HepG2 (cell line): ENCODE measurements at regions not wholly inside any gene's neighbourhood (a gene's known extent, or its start where the extent isn't known, plus 50 kb on each side); places are given as distances from the start of the nearest gene placed in this dataset.

Source experiments
- ATAC-seq: fragments of 200-7000 bp; cut with Tn5 transposase; 3 replicates; pipeline ENCODE4 v1.9.1; 2020; ENCODE audit warnings: mild to moderate bottlenecking, moderate library complexity
- BruUV-seq: library from RNA; stranded (reverse); fragments of 400-500 nt; replicated peaks from 2 replicates; lab custom pipeline; 2021; lab: Mats Ljungman, UMichigan
- CTCF ChIA-PET: fragments of 300-600 bp; formaldehyde crosslinking; extraction: SDS; loops from one replicate; lab custom pipeline; 2021; ENCODE audit warnings: low total read pairs, inconsistent platforms, low intra/inter-chr PET ratio; lab: Yijun Ruan, JAX
- POLR2A ChIA-PET: fragments of 350-600 bp; sonication (Branson Sonifier 250); formaldehyde crosslinking; loops from one replicate; lab custom pipeline; 2020; ENCODE audit warnings: antibody characterized with exemption, inconsistent platforms; lab: Yijun Ruan, JAX
- DNase-seq: peaks from one replicate; pipeline ENCODE4 v3.0.0-alpha.2; 2015; ENCODE audit warnings: low spot score
- FAIRE-seq: peaks from 3 replicates; lab custom pipeline; 2011; peaks lifted over from hg19 to GRCh38; lab: Jason Lieb, UNC
- H2AFZ ChIP-seq: one replicate; pipeline ENCODE4 v1.6.1; 2011; ENCODE audit warnings: low read length, inconsistent platforms
- H3K27ac ChIP-seq: fragments of 300-600 bp; 3 replicates; pipeline ENCODE4 v1.8.0; 2011; ENCODE audit warnings: mixed run types, mild to moderate bottlenecking, mixed read lengths, low read length, inconsistent platforms; ENCODE audit not compliant: insufficient read depth; ENCODE audit errors: extremely low read length
- H3K27me3 ChIP-seq, 2 experiments: fragments of 200-600 bp in 1 of 2; 2 replicates in 1 of 2; 3 replicates in 1 of 2; pipeline versions ENCODE4 v1.6.0 to v1.8.0; 2011; ENCODE audit warnings: low read length in 2 of 2, mild to moderate bottlenecking in 2 of 2, moderate library complexity in 2 of 2, inconsistent platforms in 1 of 2; ENCODE audit not compliant: insufficient read depth in 2 of 2, control insufficient read depth in 1 of 2
- H3K36me3 ChIP-seq, 2 experiments: fragments of 200-600 bp in 1 of 2; replicated peaks in 1 of 2; 2 replicates in 1 of 2; 3 replicates in 1 of 2; pipeline versions ENCODE4 v1.5.1 to v1.8.0; 2011; ENCODE audit warnings: low read length in 2 of 2, inconsistent platforms in 1 of 2; ENCODE audit not compliant: insufficient read depth in 2 of 2, control insufficient read depth in 1 of 2
- H3K4me1 ChIP-seq: 2 replicates; pipeline ENCODE4 v1.5.1; 2012; ENCODE audit warnings: low read length, inconsistent platforms; ENCODE audit not compliant: insufficient read depth
- H3K4me2 ChIP-seq: 2 replicates; pipeline ENCODE4 v1.6.0; 2011; ENCODE audit warnings: low read depth, low read length, inconsistent platforms
- H3K4me3 ChIP-seq, 3 experiments: fragments of 200-600 bp in 1 of 3; sonication (generic), shearing (Covaris generic) in 1 of 3; replicated peaks in 1 of 3; 2 replicates each; pipeline ENCODE4 v1.5.1; 2011 to 2016; ENCODE audit warnings: low read length in 3 of 3, inconsistent platforms in 2 of 3, low read depth in 2 of 3, mild to moderate bottlenecking in 2 of 3, control low read depth in 1 of 3, mixed read lengths in 1 of 3; ENCODE audit not compliant: insufficient read depth in 1 of 3
- H3K79me2 ChIP-seq: one replicate; pipeline ENCODE4 v1.6.1; 2011; ENCODE audit warnings: low read length, inconsistent platforms; ENCODE audit not compliant: insufficient read depth
- H3K9ac ChIP-seq: 2 replicates; pipeline ENCODE4 v1.6.0; 2011; ENCODE audit warnings: mild to moderate bottlenecking, low read depth, low read length, inconsistent platforms; ENCODE audit not compliant: insufficient read depth
- H3K9me3 ChIP-seq: 2 replicates; pipeline ENCODE4 v1.5.1; 2012; ENCODE audit warnings: mild to moderate bottlenecking, low read length
- H4K20me1 ChIP-seq: 2 replicates; pipeline ENCODE4 v1.6.0; 2011; ENCODE audit warnings: inconsistent platforms, mild to moderate bottlenecking, low read length, moderate library complexity; ENCODE audit not compliant: insufficient read depth
- JUND ChIP-seq: sonication (generic); formaldehyde crosslinking; IDR thresholded peaks from 2 replicates; pipeline ENCODE4 v1.8.0; 2022; ENCODE audit warnings: mild to moderate bottlenecking, missing genetic modification reagents
- ZFYVE20 ChIP-seq: sonication (generic); formaldehyde crosslinking; IDR thresholded peaks from 2 replicates; pipeline ENCODE4 v1.8.0; 2023; ENCODE audit warnings: low read depth, mild to moderate bottlenecking, moderate library complexity, missing genetic modification reagents, borderline replicate concordance
- ZNF18 ChIP-seq: sonication (generic); formaldehyde crosslinking; IDR thresholded peaks from 2 replicates; pipeline ENCODE4 v1.8.0; 2022; ENCODE audit warnings: mild to moderate bottlenecking, missing genetic modification reagents; ENCODE audit not compliant: insufficient replicate concordance
- ZNF383 ChIP-seq: sonication (generic); formaldehyde crosslinking; IDR thresholded peaks from 2 replicates; pipeline ENCODE4 v1.4.0; 2020; ENCODE audit warnings: missing genetic modification reagents, mild to moderate bottlenecking, borderline replicate concordance
- WGBS: methylation state at CpG from one replicate; pipeline ENCODE4 v1.1.6; 2017; ENCODE audit warnings: low lambda C conversion rate; 5-methylcytosine and 5-hydroxymethylcytosine counted together
- in situ Hi-C: cut with HindIII; loops from 2 replicates; pipeline ENCODE4 v1.10.0; 2017; ENCODE audit warnings: low pct_unique_long_range_greater_than_20kb; ENCODE audit not compliant: extremely low pct_ligation_motif_present
- intact Hi-C: fragments of 100-400 bp; cut with micrococcal nuclease; formaldehyde crosslinking; loops from one replicate; pipeline ENCODE4 v1.10.0; 2022; ENCODE audit not compliant: unreplicated experiment
- TF ChIP-seq, protein P1 (sequence below): sonication (generic); formaldehyde crosslinking; IDR thresholded peaks from 2 replicates; pipeline ENCODE4 v1.4.0; 2020; ENCODE audit warnings: low read depth, mild to moderate bottlenecking, missing genetic modification reagents
- TF ChIP-seq, protein P2 (sequence below): sonication (generic); formaldehyde crosslinking; IDR thresholded peaks from 2 replicates; pipeline ENCODE4 v1.5.0; 2020; ENCODE audit warnings: missing genetic modification reagents

DNA sequence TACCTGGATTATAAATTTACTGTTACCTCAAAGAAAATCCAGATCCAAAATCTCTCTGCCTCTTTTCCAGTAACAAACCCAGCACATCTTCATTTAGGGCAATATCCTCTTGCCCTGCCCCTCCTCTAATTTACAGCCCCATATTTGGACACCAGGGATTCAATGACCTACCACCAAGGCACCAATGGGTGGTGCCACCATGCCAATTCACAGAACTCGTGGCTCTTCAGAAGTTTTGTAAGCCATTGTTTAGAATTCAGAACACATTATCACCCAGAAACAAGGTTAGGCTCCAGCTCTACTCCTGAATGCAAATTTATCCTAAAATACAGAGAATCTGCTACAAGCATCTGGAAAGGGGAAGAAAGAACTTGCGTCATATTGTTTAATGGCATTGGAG, 67.8 kb upstream of the SASH1 start (continued):
- no peak for TF ChIP-seq JUND

- BruUV-seq: no TSS peak
- Histone ChIP-seq H3K27me3 (peaks cover 0 to 26% of the 10 kb centered on the region in 2 experiments; a peak in 2 of 5 replicates), H3K9ac (no peak overlapping the region), H3K9me3 (no peaks in the 10 kb centered on the region), H4K20me1 (no peaks in the 10 kb centered on the region), H3K4me1 (no peaks in the 10 kb centered on the region), H3K4me2 (no peak overlapping the region), H3K27ac (no peak overlapping the region), H3K79me2 (no peaks in the 10 kb centered on the region), H3K36me3 (no peaks in the 10 kb centered on the region), H3K4me3 (no peak overlapping the region), H2AFZ (no peak overlapping the region)
- in situ Hi-C loops: no loop called here
- TF ChIP-seq ZNF383 (CRISPR knock-in tag) (no peak), ZFYVE20 (no peak), ZNF18 (CRISPR knock-in tag) (no peak)
- TF ChIP-seq, protein P1, sequence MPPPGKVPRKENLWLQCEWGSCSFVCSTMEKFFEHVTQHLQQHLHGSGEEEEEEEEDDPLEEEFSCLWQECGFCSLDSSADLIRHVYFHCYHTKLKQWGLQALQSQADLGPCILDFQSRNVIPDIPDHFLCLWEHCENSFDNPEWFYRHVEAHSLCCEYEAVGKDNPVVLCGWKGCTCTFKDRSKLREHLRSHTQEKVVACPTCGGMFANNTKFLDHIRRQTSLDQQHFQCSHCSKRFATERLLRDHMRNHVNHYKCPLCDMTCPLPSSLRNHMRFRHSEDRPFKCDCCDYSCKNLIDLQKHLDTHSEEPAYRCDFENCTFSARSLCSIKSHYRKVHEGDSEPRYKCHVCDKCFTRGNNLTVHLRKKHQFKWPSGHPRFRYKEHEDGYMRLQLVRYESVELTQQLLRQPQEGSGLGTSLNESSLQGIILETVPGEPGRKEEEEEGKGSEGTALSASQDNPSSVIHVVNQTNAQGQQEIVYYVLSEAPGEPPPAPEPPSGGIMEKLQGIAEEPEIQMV (CRISPR knock-in tag): no peak
- TF ChIP-seq, protein P2, sequence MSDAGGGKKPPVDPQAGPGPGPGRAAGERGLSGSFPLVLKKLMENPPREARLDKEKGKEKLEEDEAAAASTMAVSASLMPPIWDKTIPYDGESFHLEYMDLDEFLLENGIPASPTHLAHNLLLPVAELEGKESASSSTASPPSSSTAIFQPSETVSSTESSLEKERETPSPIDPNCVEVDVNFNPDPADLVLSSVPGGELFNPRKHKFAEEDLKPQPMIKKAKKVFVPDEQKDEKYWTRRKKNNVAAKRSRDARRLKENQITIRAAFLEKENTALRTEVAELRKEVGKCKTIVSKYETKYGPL (CRISPR knock-in tag): no peak
- no peak for FAIRE-seq
- ChIA-PET CTCF (no interaction called here), POLR2A (no interaction called here)
- intact Hi-C loops: no loop called here
- no peak for DNase-seq
- 46% methylated on average over 2 of the region's 2 CpGs for WGBS
- no peak for ATAC-seq
Observed at GRCh38 chr6:148285205-148285604, 57.4 kb upstream of the SASH1 start.
